ENCODE measurements at regions not wholly inside any gene's neighbourhood (a gene's known extent, or its start where the extent isn't known, plus 50 kb on each side); places are given as distances from the start of the nearest gene placed in this dataset.

DNA sequence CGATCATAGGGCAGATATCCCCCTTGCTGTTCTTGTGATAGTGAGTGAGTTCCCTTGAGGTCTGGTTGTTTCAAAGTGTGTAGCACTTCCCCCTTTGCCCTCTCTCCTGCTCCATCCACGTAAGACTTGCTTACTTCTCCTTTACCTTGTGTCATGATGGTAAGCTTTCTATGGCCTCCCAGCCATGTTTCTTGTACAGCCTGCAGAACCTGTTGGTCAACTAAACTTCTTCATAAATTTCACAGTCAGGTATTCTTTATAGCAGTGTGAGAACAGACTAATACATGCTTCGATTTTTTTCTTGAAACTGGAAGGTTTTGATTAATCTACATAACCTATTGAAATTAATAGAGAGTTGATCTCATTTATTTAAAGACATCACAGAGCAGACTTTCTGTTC, 302.5 kb upstream of the PBX1 start:
- TF ChIP-seq, protein P1, sequence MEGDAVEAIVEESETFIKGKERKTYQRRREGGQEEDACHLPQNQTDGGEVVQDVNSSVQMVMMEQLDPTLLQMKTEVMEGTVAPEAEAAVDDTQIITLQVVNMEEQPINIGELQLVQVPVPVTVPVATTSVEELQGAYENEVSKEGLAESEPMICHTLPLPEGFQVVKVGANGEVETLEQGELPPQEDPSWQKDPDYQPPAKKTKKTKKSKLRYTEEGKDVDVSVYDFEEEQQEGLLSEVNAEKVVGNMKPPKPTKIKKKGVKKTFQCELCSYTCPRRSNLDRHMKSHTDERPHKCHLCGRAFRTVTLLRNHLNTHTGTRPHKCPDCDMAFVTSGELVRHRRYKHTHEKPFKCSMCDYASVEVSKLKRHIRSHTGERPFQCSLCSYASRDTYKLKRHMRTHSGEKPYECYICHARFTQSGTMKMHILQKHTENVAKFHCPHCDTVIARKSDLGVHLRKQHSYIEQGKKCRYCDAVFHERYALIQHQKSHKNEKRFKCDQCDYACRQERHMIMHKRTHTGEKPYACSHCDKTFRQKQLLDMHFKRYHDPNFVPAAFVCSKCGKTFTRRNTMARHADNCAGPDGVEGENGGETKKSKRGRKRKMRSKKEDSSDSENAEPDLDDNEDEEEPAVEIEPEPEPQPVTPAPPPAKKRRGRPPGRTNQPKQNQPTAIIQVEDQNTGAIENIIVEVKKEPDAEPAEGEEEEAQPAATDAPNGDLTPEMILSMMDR (IDR thresholded peaks at IDR 0.05 in 2 of 3, conservative IDR thresholded peaks at IDR 0.05 in 1 of 3; ENCODE audit: borderline replicate concordance in 1 of 3, insufficient read depth in 1 of 3, low read depth in 2 of 3, low read length in 2 of 3): no peak
- no peak for TF ChIP-seq EZH2phosphoT487 (IDR thresholded peaks at IDR 0.05; ENCODE audit: borderline replicate concordance)
- no peak for TF ChIP-seq EZH2 (IDR thresholded peaks at IDR 0.05)
- no peak for TF ChIP-seq JUND (IDR thresholded peaks at IDR 0.05)

All from HCT116 (cell line).